Skeletal muscle satellite cell (primary cell): ENCODE measurements at regions not wholly inside any gene's neighbourhood (a gene's known extent, or its start where the extent isn't known, plus 50 kb on each side); places are given as distances from the start of the nearest gene placed in this dataset.
"Not testable (repeated sequence)": the region's sequence is repeated elsewhere in the genome, so short reads cannot be mapped to it uniquely, and the experiment has no call there.

Experiments used
- H3K27me3 ChIP-seq: 2 replicates; pipeline ENCODE4 v1.7.0; 2013; ENCODE audit warnings: low read length; ENCODE audit not compliant: control insufficient read depth, insufficient read depth
- H3K36me3 ChIP-seq: 2 replicates; pipeline ENCODE4 v1.7.0; 2013; ENCODE audit warnings: mild to moderate bottlenecking, control low read depth, low read length; ENCODE audit not compliant: insufficient read depth
- H3K4me1 ChIP-seq: 2 replicates; pipeline ENCODE4 v1.7.0; 2013; ENCODE audit warnings: low read length; ENCODE audit not compliant: control insufficient read depth, insufficient read depth
- H3K4me2 ChIP-seq: 2 replicates; pipeline ENCODE4 v1.7.0; 2013; ENCODE audit warnings: mild to moderate bottlenecking, low read length
- H3K4me3 ChIP-seq: 2 replicates; pipeline ENCODE4 v1.7.0; 2013; ENCODE audit warnings: low read length
- H3K9ac ChIP-seq: 2 replicates; pipeline ENCODE4 v1.7.0; 2013; ENCODE audit warnings: mild to moderate bottlenecking, low read depth, low read length, moderate library complexity
- H3K9me3 ChIP-seq: replicated peaks from 2 replicates; pipeline ENCODE4 v1.7.0; 2013; ENCODE audit warnings: mild to moderate bottlenecking, control low read depth, low read length

GRCh38 chrX:39779952-39780783 lies 317.6 kb downstream of the BCOR start:
- Histone ChIP-seq H3K36me3 (no peaks in the 10 kb centered on the region), H3K9ac (no peak overlapping the region), H3K4me1 (no peaks in the 10 kb centered on the region), H3K4me2 (no peak overlapping the region), H3K27me3 (no peaks in the 10 kb centered on the region), H3K9me3 (no peaks in the 10 kb centered on the region), H3K4me3 (no peak overlapping the region)

DNA sequence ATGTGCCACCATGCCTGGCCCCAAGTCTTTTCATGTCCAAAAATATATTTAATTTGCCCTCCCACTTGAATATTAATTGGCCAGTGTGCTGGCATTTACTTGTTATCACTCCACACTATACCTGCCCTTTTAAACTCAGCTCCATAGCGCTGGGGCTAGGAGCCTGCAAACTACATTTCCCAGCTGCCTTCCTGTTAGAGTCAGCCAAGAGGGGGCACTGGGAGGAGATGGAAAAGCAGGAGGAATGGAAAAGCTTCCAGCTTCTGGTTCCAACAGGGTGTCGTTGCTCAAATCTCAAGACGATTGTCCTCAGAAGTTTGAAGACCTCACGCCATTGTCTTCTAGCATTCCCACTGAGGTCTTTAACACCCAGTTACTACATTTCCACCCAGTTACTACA lies 315.5 kb downstream of the BCOR start:
- no peak overlapping the region for H3K9ac ChIP-seq
- no peaks in the 10 kb centered on the region for H3K9me3 ChIP-seq

DNA sequence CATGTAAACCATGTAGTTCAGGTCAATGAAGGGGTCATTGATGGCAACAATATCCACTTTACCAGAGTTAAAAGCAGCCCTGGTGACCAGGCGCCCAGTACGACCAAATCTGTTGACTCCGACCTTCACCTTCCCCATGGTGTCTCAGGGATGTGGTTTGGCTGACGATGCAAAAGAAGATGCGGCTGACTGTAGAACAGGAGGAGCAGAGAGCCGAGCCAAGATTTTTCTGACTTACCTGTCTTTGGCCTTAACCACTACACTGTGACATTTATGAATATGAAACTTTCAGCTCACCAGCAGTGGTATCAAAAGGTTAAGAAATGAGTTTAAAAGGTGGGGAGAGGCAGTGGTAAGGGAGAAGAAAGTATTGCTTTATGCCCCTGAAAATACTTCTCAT lies 309.8 kb downstream of the BCOR start:
- no peak overlapping the region for H3K4me2 ChIP-seq
- H3K4me1 ChIP-seq = no peaks in the 10 kb centered on the region
- no peak overlapping the region for H3K4me3 ChIP-seq
- no peaks in the 10 kb centered on the region for H3K27me3 ChIP-seq
- no peaks in the 10 kb centered on the region for H3K36me3 ChIP-seq
- H3K9ac ChIP-seq = no peak overlapping the region
- no peaks in the 10 kb centered on the region for H3K9me3 ChIP-seq

More for the DNA sequence above, 315.5 kb downstream of the BCOR start:
- no peak overlapping the region for H3K4me3 ChIP-seq
- no peaks in the 10 kb centered on the region for H3K4me1 ChIP-seq
- H3K4me2 ChIP-seq = no peak overlapping the region
- H3K36me3 ChIP-seq = no peaks in the 10 kb centered on the region
- no peaks in the 10 kb centered on the region for H3K27me3 ChIP-seq

DNA sequence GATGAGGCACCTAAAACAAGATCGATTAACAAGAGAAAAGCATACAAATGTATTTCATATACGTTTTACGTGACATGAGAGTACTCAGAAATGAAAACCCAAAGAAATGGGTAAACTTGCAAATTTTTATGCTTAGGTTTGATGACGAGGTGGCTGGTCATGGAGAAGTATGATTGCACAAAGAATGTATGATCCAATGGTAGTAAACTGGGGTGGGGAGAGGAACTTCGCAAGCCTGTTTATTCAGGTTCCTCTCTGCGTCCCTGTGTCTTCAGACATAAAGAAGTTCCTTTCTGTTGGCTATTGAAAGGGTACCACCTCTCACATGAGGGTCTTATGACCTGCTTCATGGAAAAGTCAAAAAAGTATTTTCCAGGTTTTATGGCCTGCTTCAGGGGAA lies 309.2 kb downstream of the BCOR start:
- H3K4me3 ChIP-seq = no peak overlapping the region
- no peak overlapping the region for H3K9ac ChIP-seq
- no peaks in the 10 kb centered on the region for H3K36me3 ChIP-seq
- H3K4me1 ChIP-seq = no peaks in the 10 kb centered on the region
- H3K9me3 ChIP-seq = no peaks in the 10 kb centered on the region
- no peak overlapping the region for H3K4me2 ChIP-seq
- H3K27me3 ChIP-seq = no peaks in the 10 kb centered on the region

GRCh38 chrX:39791691-39792090 lies 306.1 kb downstream of the BCOR start:
- Histone ChIP-seq H3K4me1 (no peaks in the 10 kb centered on the region), H3K4me3 (no peak overlapping the region), H3K27me3 (no peaks in the 10 kb centered on the region), H3K9ac (no peak overlapping the region), H3K9me3 (no peaks in the 10 kb centered on the region), H3K36me3 (no peaks in the 10 kb centered on the region), H3K4me2 (no peak overlapping the region)

DNA sequence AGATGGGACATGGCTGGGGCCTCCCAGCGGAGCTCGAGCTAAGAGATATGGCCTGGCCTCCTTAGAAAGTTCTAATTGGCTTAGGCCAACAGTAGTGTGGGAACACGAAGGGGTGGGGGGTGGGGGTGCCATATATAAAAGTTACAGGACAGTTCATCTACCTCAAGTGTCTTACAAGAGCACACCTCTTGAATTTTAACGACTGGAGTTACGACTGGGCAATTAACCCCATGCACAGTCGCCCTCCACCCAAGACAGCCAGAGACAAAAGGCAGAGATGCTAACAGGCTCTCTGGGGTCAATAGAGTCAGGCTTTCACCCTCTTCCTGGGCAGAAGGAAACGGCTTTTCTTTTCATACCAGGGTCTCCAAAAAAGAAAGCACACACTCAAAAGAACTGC lies 302.2 kb downstream of the BCOR start:
- Histone ChIP-seq H3K9ac (no peak overlapping the region), H3K9me3 (no peaks in the 10 kb centered on the region), H3K27me3 (no peaks in the 10 kb centered on the region), H3K4me1 (peaks cover 5% of the 10 kb centered on the region), H3K36me3 (no peaks in the 10 kb centered on the region), H3K4me3 (no peak overlapping the region), H3K4me2 (no peak overlapping the region)

DNA sequence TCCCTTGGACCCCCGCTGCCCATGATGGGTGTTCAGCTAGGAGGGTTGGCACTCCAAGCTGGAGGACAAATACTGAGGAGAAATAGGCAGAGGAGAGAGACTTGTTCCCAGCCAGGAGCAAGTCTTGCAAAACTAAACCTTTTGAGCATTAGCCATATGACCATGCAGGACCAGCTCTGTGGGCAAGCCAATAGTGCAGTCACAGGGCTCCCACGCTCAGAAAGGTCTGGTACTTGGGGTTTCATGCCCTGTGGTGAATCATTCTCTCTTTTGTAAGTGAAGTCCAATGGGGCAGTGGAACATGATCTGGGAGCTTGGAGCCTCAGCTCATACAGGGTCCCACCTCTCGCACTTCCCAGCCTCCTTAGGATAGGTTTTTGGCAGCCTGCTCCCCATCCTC lies 300.9 kb downstream of the BCOR start:
- Histone ChIP-seq H3K9ac (no peak overlapping the region), H3K4me3 (no peak overlapping the region), H3K27me3 (no peaks in the 10 kb centered on the region), H3K4me2 (no peak overlapping the region), H3K4me1 (peaks cover 5% of the 10 kb centered on the region), H3K9me3 (no peaks in the 10 kb centered on the region), H3K36me3 (no peaks in the 10 kb centered on the region)

- not testable (repeated sequence) for H3K27me3 ChIP-seq, H3K4me3 ChIP-seq, H3K9ac ChIP-seq, H3K9me3 ChIP-seq, H3K36me3 ChIP-seq, H3K4me2 ChIP-seq
- H3K4me1 ChIP-seq = peaks cover 11% of the 10 kb centered on the region
These were observed 299.3 kb downstream of the BCOR start for GRCh38 chrX:39798488-39798887.

DNA sequence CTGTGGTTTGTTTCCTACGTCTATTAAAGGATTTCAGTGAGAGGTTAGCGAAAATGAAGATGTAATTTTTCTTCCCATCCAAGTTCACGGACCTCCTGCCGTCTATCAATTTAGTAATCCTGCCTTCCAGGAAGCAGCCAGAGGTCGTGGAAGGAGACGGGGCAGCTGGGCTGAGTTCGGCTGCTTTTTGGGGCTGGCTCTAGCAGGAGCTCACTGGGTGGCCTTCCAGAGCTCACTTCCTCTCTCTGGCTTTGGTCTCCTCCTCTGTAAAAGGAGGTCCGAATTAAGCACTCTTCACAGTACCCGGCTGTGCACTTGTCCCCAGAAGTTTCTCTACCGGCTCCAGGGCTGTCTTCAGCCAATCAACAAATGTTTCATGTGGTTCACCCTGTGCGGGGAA lies 295.4 kb downstream of the BCOR start:
- H3K9me3 ChIP-seq = no peaks in the 10 kb centered on the region
- peaks cover 6% of the 10 kb centered on the region for H3K4me1 ChIP-seq
- no peaks in the 10 kb centered on the region for H3K27me3 ChIP-seq
- no peak overlapping the region for H3K9ac ChIP-seq
- no peak overlapping the region for H3K4me2 ChIP-seq
- H3K36me3 ChIP-seq = no peaks in the 10 kb centered on the region
- no peak overlapping the region for H3K4me3 ChIP-seq

- H3K36me3 ChIP-seq = no peaks in the 10 kb centered on the region
- H3K9ac ChIP-seq = no peak overlapping the region
- H3K4me3 ChIP-seq = no peak overlapping the region
These were observed 294.9 kb downstream of the BCOR start for GRCh38 chrX:39802908-39803307.

DNA sequence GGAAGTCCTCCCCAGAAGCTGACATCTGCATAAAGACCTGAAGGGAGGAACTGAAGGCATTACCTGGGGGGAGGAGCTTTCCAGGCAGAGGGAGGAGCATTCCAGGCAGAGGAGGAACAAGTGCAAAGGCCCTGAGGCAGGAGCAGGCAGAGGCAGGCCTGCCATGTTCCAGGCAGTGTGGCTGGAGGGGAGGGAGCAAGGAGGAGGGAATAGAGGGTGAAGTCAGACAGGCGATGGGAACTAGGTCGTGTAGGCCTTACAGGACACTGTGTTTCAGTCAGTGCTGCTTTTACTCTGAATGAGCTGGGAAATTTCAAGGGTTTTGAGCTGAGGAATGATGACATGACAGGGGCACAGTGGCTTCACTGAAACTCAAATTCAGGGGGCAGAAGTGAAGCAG lies 292.7 kb downstream of the BCOR start:
- Histone ChIP-seq H3K27me3 (no peaks in the 10 kb centered on the region), H3K9ac (no peak overlapping the region), H3K9me3 (no peaks in the 10 kb centered on the region), H3K36me3 (no peaks in the 10 kb centered on the region), H3K4me3 (no peak overlapping the region), H3K4me2 (no peak overlapping the region), H3K4me1 (peaks cover 29% of the 10 kb centered on the region)

More at GRCh38 chrX:39802908-39803307, 294.9 kb downstream of the BCOR start:
- Histone ChIP-seq H3K4me1 (peaks cover 8% of the 10 kb centered on the region), H3K27me3 (no peaks in the 10 kb centered on the region), H3K9me3 (no peaks in the 10 kb centered on the region), H3K4me2 (no peak overlapping the region)

GRCh38 chrX:39805825-39806224 lies 291.9 kb downstream of the BCOR start:
- H3K27me3 ChIP-seq = no peaks in the 10 kb centered on the region
- H3K4me1 ChIP-seq = peaks cover 29% of the 10 kb centered on the region
- H3K4me2 ChIP-seq = no peak overlapping the region
- no peak overlapping the region for H3K4me3 ChIP-seq
- no peaks in the 10 kb centered on the region for H3K9me3 ChIP-seq
- no peaks in the 10 kb centered on the region for H3K36me3 ChIP-seq
- no peak overlapping the region for H3K9ac ChIP-seq
